ENCODE measurements at regions not wholly inside any gene's neighbourhood (a gene's known extent, or its start where the extent isn't known, plus 50 kb on each side); places are given as distances from the start of the nearest gene placed in this dataset.
"Not testable (repeated sequence)": the region's sequence is repeated elsewhere in the genome, so short reads cannot be mapped to it uniquely, and the experiment has no call there.

DNA sequence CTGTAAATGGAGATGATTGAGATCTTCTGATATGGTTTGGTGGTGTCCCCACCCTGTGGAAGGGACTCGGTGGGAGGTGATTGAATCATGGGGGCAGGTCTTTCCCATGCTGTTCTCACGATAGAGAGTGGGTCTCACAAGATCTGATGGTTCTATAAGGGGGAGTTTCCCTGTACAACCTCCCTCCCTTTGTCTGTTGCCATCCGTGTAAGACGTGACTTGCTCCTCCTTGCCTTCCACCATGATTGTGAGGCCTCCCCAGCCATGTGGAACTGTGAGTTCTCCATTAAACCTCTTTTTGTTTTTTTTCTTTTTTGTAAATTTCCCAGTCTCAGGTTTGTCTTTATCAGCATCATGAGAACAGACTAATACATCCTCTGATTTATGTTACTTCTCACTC is 55.1 kb upstream of the PAGE5 start:
- TF ChIP-seq, protein P1, sequence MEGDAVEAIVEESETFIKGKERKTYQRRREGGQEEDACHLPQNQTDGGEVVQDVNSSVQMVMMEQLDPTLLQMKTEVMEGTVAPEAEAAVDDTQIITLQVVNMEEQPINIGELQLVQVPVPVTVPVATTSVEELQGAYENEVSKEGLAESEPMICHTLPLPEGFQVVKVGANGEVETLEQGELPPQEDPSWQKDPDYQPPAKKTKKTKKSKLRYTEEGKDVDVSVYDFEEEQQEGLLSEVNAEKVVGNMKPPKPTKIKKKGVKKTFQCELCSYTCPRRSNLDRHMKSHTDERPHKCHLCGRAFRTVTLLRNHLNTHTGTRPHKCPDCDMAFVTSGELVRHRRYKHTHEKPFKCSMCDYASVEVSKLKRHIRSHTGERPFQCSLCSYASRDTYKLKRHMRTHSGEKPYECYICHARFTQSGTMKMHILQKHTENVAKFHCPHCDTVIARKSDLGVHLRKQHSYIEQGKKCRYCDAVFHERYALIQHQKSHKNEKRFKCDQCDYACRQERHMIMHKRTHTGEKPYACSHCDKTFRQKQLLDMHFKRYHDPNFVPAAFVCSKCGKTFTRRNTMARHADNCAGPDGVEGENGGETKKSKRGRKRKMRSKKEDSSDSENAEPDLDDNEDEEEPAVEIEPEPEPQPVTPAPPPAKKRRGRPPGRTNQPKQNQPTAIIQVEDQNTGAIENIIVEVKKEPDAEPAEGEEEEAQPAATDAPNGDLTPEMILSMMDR (conservative IDR thresholded peaks at IDR 0.05), result not testable (repeated sequence)
- not testable (repeated sequence) for TF ChIP-seq ZFX (IDR thresholded peaks at IDR 0.05)
